ENCODE measurements at regions not wholly inside any gene's neighbourhood (a gene's known extent, or its start where the extent isn't known, plus 50 kb on each side); places are given as distances from the start of the nearest gene placed in this dataset.

DNA sequence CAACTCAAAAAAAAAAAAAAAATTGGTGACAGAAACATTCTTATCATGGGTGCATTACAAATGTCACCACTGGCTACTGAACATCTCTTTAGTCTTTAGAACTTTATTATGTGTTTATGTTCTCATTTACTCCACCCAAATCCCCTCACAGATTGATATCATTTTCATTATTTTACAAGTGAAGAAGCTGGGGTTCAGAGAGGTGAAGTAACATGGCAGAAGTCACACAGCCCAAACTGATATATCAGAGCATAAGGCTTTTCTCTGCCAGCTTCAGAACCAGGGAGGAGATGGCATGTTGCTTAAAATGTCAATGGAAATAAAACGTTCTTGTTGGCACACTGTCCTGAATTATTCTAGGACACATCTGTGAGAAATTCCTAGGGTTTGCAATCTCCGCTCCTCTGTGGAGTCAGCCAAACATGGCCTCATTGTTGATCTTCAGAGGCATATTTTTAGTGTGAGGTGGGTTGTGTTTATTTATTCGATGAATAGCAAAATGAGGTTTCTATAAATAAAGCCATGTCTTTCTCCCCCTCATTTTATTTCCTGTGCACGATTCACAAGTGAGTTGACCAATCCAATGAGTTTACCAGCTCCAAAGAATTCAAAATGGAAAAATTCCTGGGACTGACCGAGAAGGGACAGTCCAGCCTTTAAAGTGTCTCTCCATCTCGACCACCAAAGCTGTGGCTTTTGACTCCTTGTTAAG, 72.9 kb upstream of the ANO1 start:
- TF ChIP-seq, protein P1, sequence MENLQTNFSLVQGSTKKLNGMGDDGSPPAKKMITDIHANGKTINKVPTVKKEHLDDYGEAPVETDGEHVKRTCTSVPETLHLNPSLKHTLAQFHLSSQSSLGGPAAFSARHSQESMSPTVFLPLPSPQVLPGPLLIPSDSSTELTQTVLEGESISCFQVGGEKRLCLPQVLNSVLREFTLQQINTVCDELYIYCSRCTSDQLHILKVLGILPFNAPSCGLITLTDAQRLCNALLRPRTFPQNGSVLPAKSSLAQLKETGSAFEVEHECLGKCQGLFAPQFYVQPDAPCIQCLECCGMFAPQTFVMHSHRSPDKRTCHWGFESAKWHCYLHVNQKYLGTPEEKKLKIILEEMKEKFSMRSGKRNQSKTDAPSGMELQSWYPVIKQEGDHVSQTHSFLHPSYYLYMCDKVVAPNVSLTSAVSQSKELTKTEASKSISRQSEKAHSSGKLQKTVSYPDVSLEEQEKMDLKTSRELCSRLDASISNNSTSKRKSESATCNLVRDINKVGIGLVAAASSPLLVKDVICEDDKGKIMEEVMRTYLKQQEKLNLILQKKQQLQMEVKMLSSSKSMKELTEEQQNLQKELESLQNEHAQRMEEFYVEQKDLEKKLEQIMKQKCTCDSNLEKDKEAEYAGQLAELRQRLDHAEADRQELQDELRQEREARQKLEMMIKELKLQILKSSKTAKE (IDR thresholded peaks at IDR 0.05; ENCODE audit: low read depth, poor library complexity, severe bottlenecking) = no peak
- TF ChIP-seq PAX8 (IDR thresholded peaks at IDR 0.05) = no peak
- no peak for TF ChIP-seq NFYA (IDR thresholded peaks at IDR 0.05; ENCODE audit: borderline replicate concordance, low read depth, low read length)
- TF ChIP-seq, protein P2, sequence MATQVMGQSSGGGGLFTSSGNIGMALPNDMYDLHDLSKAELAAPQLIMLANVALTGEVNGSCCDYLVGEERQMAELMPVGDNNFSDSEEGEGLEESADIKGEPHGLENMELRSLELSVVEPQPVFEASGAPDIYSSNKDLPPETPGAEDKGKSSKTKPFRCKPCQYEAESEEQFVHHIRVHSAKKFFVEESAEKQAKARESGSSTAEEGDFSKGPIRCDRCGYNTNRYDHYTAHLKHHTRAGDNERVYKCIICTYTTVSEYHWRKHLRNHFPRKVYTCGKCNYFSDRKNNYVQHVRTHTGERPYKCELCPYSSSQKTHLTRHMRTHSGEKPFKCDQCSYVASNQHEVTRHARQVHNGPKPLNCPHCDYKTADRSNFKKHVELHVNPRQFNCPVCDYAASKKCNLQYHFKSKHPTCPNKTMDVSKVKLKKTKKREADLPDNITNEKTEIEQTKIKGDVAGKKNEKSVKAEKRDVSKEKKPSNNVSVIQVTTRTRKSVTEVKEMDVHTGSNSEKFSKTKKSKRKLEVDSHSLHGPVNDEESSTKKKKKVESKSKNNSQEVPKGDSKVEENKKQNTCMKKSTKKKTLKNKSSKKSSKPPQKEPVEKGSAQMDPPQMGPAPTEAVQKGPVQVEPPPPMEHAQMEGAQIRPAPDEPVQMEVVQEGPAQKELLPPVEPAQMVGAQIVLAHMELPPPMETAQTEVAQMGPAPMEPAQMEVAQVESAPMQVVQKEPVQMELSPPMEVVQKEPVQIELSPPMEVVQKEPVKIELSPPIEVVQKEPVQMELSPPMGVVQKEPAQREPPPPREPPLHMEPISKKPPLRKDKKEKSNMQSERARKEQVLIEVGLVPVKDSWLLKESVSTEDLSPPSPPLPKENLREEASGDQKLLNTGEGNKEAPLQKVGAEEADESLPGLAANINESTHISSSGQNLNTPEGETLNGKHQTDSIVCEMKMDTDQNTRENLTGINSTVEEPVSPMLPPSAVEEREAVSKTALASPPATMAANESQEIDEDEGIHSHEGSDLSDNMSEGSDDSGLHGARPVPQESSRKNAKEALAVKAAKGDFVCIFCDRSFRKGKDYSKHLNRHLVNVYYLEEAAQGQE (IDR thresholded peaks at IDR 0.05; ENCODE audit: low read depth, low read length) = no peak
- TF ChIP-seq, protein P3, sequence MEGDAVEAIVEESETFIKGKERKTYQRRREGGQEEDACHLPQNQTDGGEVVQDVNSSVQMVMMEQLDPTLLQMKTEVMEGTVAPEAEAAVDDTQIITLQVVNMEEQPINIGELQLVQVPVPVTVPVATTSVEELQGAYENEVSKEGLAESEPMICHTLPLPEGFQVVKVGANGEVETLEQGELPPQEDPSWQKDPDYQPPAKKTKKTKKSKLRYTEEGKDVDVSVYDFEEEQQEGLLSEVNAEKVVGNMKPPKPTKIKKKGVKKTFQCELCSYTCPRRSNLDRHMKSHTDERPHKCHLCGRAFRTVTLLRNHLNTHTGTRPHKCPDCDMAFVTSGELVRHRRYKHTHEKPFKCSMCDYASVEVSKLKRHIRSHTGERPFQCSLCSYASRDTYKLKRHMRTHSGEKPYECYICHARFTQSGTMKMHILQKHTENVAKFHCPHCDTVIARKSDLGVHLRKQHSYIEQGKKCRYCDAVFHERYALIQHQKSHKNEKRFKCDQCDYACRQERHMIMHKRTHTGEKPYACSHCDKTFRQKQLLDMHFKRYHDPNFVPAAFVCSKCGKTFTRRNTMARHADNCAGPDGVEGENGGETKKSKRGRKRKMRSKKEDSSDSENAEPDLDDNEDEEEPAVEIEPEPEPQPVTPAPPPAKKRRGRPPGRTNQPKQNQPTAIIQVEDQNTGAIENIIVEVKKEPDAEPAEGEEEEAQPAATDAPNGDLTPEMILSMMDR (IDR thresholded peaks at IDR 0.05 in 2 of 3, conservative IDR thresholded peaks at IDR 0.05 in 1 of 3; ENCODE audit: control insufficient read depth in 2 of 3, extremely low read depth in 1 of 3, insufficient read depth in 1 of 3, low read depth in 3 of 3, low read length in 3 of 3) = no peak
- no peak for TF ChIP-seq POLR2A (IDR thresholded peaks at IDR 0.05; ENCODE audit: low read depth, low read length)
- TF ChIP-seq CHD2 (IDR thresholded peaks at IDR 0.05; ENCODE audit: borderline replicate concordance, low read depth, low read length) = no peak
- TF ChIP-seq EZH2 (IDR thresholded peaks at IDR 0.05; ENCODE audit: borderline replicate concordance, control insufficient read depth, low read depth, low read length) = no peak
- TF ChIP-seq BHLHE40 (IDR thresholded peaks at IDR 0.05; ENCODE audit: borderline replicate concordance in 1 of 2, low read depth in 2 of 2, low read length in 1 of 2) = no peak

Data from GM12878 (cell line).